Activated naive CD8-positive, alpha-beta T cell treated with anti-CD3 and anti-CD28 coated beads, Interleukin-2, amount 50 U/mL, for 24 hours (primary cell): ENCODE measurements at regions not wholly inside any gene's neighbourhood (a gene's known extent, or its start where the extent isn't known, plus 50 kb on each side); places are given as distances from the start of the nearest gene placed in this dataset.
A peak's percentile ranks its signal among the peaks of the same experiment; 100 is the strongest.

Experiments used
- ATAC-seq: fragments of 150-1000 bp; cut with Tn5 transposase; one replicate; pipeline ENCODE4 v1.10.0; 2021
- DNase-seq: peaks from one replicate; pipeline ENCODE4 v3.0.0; 2021
- H3K27ac Mint-ChIP-seq: one replicate; pipeline ENCODE4 v1.8.0; 2021; ENCODE audit warnings: mild to moderate bottlenecking, mixed read lengths
- H3K27me3 Mint-ChIP-seq: one replicate; pipeline ENCODE4 v1.8.0; 2021; ENCODE audit warnings: mixed read lengths
- H3K36me3 Mint-ChIP-seq: one replicate; pipeline ENCODE4 v1.8.0; 2021; ENCODE audit warnings: low read depth, mixed read lengths
- H3K4me1 Mint-ChIP-seq: one replicate; pipeline ENCODE4 v1.8.0; 2021; ENCODE audit warnings: mixed read lengths
- H3K4me3 Mint-ChIP-seq: one replicate; pipeline ENCODE4 v1.8.0; 2021; ENCODE audit warnings: mild to moderate bottlenecking, moderate library complexity, mixed read lengths
- H3K9me3 Mint-ChIP-seq: one replicate; pipeline ENCODE4 v1.8.0; 2021; ENCODE audit warnings: mixed read lengths

DNA sequence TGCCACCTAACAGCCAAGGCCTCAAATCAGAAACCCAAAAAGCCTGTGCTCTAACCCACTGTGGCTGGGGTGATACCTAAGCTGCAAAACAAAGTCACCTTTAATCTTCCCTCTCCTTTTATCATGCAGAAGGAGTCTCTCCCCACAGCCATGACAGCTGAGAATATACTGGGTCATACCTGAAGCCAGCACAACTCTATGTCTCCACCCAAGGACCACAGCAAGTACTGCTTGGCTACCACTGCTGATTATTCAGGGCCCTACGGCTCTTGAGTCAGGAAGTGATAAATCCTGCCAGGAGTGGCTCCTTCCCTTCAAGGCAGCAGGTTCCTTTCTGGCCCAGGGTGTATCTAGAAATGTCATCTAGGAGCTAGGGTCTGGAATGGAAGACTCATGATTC lies 151.5 kb upstream of the TOM1L1 start:
- Mint-ChIP-seq H3K4me1 (no peaks in the 10 kb centered on the region), H3K9me3 (peaks cover 21% of the 10 kb centered on the region), H3K27ac (no peak overlapping the region), H3K27me3 (peaks cover 2% of the 10 kb centered on the region), H3K4me3 (no peak overlapping the region), H3K36me3 (no peaks in the 10 kb centered on the region)
- ATAC-seq (no peak), DNase-seq (no peak)

DNA sequence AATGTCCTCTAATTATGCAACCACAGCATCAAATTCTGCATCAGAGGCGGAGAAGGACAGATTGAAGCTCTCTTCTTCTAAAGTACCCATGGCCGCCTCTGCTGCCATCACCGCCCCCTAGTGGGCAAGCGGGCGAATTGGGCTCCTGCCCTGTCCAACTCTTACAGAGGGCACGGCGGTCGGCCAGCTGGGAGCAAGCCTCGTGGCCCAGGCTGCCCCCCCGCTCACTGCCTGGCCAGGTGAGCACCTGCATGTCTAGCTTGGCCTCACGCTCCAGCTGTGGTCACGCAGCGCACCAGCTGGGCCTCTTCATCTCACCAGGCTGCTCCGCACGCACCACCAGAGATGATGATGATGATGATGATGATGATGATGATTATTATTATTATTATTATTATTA lies 146.1 kb upstream of the TOM1L1 start:
- H3K9me3 Mint-ChIP-seq, result no peaks in the 10 kb centered on the region
- H3K4me1 Mint-ChIP-seq, result no peaks in the 10 kb centered on the region
- H3K27ac Mint-ChIP-seq, result no peak overlapping the region
- peaks cover 2% of the 10 kb centered on the region for H3K27me3 Mint-ChIP-seq
- H3K36me3 Mint-ChIP-seq, result no peaks in the 10 kb centered on the region
- DNase-seq (peak; percentile 8), ATAC-seq (no peak)
- no peak overlapping the region for H3K4me3 Mint-ChIP-seq

DNA sequence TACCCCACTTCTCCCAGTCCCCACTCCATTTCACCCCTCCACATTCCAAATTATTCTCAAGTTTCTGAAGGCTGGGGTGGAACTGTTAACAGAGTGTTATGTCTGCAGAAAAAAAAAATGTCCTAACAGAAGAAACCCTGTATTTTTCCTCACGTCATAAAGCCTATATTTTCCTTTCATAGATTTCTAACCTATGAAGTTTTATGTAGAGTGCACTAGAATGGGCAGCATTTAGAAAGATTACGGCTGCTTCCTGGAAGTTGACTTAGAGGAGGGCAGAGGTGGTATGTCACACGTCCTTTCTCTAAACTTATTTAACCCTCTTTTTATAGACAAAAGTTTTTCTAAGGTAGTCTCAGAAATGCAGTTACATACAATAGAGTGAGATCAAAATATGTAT lies 139.8 kb upstream of the TOM1L1 start:
- Mint-ChIP-seq H3K36me3 (no peaks in the 10 kb centered on the region), H3K4me3 (no peak overlapping the region), H3K27ac (no peak overlapping the region), H3K4me1 (no peaks in the 10 kb centered on the region), H3K9me3 (peaks cover 11% of the 10 kb centered on the region), H3K27me3 (no peaks in the 10 kb centered on the region)
- no peak for DNase-seq
- no peak for ATAC-seq

DNA sequence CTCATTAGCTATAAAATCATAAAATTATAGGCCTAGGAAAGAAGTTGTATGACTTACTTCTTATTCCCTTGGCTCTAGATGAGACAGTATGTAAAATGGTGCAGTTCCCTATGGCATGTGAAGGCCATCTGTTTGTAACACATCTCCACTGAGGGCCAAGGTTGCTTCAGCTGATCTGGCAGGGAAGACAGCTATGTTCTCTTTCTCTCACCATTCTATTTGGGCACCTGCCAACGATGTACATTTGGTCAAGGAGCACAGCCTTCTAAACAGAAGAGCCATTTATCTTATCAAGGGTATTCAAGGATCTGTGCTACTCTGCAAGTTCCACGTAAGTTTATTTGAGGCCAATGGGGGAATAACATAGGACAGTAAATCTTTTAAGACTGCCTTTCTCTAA lies 129.8 kb upstream of the TOM1L1 start:
- Mint-ChIP-seq H3K9me3 (peaks cover 13% of the 10 kb centered on the region), H3K27me3 (no peaks in the 10 kb centered on the region), H3K4me1 (no peaks in the 10 kb centered on the region), H3K36me3 (no peaks in the 10 kb centered on the region), H3K4me3 (no peak overlapping the region), H3K27ac (no peak overlapping the region)
- DNase-seq (no peak), ATAC-seq (no peak)

DNA sequence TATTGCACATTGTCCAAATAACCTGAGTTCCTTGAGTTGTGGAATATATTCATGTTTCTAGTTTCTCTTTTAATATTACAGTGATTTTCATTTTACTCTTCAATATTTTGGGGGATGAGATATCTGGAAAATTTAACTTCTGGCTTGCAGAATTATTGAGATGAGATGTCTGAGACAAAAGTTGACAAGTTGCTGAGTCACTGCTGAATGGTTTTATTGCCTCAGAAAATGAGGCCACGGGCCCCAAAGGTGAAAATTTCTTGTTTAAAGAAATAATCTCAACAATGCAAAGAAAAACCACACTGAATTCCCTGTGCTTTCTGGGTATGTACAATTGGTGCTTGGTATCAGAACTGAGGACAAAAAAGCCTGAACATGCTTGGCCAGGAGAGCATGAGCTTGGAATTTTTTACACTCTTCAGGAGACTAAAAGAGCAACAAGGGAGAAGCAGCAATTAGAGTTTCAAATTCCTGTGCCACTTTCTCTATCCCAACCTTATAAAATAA lies 129.2 kb upstream of the TOM1L1 start:
- Mint-ChIP-seq H3K9me3 (peaks cover 13% of the 10 kb centered on the region), H3K27ac (no peak overlapping the region), H3K27me3 (no peaks in the 10 kb centered on the region), H3K4me3 (no peak overlapping the region), H3K4me1 (no peaks in the 10 kb centered on the region), H3K36me3 (no peaks in the 10 kb centered on the region)
- DNase-seq (no peak), ATAC-seq (no peak)

DNA sequence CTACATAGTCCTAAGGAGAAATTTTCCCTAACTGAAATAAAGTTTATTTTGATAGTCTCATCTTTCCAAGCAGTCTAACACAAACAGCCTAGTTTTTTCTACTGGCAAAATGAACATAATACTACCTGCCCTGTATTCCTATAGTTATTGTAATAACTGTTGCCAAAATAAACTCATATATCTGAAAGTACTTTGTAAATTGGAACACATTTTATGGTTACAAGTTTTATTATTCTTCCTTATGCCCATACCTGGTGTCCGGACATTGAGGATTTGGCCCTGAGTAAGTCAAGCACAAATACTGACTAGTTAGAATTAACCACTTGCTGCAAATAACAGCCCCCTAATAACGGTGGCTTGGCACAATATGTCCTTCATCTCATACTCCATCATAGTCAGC lies 120.4 kb upstream of the TOM1L1 start:
- Mint-ChIP-seq H3K36me3 (no peaks in the 10 kb centered on the region), H3K27me3 (peaks cover 3% of the 10 kb centered on the region), H3K27ac (no peak overlapping the region), H3K4me3 (no peak overlapping the region), H3K4me1 (no peaks in the 10 kb centered on the region), H3K9me3 (peaks cover 8% of the 10 kb centered on the region)
- DNase-seq (no peak), ATAC-seq (no peak)

DNA sequence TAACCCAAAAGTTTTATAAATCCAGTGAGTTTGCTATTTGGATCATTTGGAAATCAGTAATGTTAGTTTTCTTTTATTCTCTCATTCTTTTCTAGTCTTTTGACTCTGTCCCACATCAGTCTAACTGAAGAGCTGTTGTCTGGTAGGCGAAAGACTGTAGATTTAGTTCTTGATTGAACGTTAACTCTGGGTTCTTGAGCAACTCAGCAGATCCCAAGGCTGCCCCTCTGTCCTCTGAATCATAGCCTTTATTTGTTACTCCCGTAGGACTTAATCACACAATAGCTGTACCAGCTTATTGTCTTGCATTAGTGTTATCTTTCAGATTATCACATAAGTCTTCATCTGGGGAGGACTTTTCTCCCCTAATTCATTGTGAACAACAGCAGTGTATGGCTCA lies 119.3 kb upstream of the TOM1L1 start:
- peaks cover 3% of the 10 kb centered on the region for H3K27me3 Mint-ChIP-seq
- peaks cover 8% of the 10 kb centered on the region for H3K9me3 Mint-ChIP-seq
- H3K4me3 Mint-ChIP-seq, result no peak overlapping the region
- no peak overlapping the region for H3K27ac Mint-ChIP-seq
- H3K36me3 Mint-ChIP-seq, result no peaks in the 10 kb centered on the region
- no peaks in the 10 kb centered on the region for H3K4me1 Mint-ChIP-seq
- ATAC-seq (no peak), DNase-seq (no peak)

DNA sequence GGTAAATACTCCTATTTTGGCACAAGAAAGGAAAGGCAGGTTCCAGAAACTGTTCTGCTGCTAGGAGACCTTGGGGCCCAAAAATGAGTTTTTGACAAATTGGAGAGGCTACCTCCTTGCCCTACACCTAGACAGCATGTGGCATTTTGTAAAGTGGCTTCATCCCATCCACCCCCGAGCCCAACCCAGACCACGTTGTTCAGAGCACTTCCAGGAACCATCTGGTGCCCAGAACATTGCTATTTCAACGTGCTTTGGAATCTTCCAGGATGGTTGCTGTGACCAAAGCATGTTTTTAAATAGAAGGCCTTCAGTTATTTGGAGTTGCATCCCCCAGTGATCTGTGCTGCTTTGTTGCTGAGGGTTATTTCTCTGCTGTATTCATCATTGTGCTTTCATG lies 116.3 kb upstream of the TOM1L1 start:
- Mint-ChIP-seq H3K4me1 (no peaks in the 10 kb centered on the region), H3K4me3 (no peak overlapping the region), H3K27ac (no peak overlapping the region), H3K27me3 (peaks cover 2% of the 10 kb centered on the region), H3K36me3 (no peaks in the 10 kb centered on the region), H3K9me3 (peaks cover 1% of the 10 kb centered on the region)
- no peak for ATAC-seq
- no peak for DNase-seq

DNA sequence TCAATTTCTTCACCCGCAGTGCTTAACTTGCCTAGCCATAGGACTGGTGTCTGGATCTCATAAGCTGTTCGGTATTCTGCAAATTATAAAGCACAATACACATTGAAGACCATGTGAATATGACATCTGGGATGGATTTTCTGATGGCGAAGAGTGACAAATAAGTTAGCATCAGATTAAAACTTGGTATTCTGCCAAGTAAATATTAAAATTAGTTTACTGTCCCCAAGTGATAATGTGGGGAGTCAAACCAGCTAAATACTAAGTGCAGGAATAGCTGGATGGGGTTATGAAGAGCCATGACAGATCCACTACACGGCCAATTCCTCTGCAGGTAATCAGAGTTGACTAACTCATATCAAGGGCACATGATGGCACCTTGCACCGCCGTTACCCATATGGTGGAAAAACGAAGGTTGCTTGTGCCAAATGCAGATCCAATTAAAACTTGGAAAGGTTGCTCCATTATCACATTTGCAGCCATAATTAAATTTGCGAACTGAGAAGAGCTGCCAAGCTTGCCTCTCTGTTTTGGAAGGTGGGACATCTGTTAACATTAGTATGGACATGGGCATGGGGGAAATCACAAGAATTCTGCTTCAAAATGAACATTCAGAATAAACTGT lies 114.9 kb upstream of the TOM1L1 start:
- Mint-ChIP-seq H3K9me3 (no peaks in the 10 kb centered on the region), H3K4me3 (no peak overlapping the region), H3K4me1 (no peaks in the 10 kb centered on the region), H3K27ac (no peak overlapping the region), H3K36me3 (no peaks in the 10 kb centered on the region), H3K27me3 (peaks cover 2% of the 10 kb centered on the region)
- DNase-seq (no peak), ATAC-seq (no peak)

DNA sequence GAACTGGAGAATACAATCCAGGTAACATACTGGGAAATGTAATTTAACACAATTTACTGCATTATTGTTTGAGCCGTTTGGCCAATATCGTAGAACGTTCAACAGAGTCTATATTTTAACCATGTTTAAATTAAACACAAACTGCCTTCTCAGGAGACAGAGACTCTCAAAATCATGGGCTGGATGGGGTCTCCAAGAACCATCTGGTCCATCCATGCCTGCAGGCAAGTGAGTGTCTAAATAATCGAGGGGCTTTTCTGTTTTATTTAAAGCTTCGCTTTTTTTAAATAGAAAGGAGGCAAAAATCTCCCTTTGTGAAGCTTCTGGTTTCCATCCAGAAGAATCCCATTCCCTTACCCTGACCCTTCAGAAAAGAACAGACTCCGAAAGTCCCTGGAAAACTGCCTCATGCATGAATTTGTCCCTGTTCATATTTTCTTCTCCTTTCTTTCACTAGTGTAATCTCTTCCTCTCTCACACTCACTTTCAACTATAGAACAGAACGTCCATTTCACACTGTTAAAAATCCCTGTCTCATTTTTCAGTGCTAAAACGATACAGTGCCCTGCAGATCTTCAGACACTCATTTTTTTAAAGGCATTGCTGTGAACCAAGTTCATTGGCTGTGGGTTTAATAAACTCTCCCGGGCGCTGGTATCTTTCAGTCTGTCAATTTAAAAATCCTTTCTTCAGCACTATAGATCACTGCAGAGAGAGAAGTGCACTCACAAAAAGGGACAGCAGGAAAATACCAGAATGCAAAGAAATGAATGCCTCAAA lies 111.4 kb upstream of the TOM1L1 start:
- Mint-ChIP-seq H3K27ac (no peak overlapping the region), H3K4me3 (no peak overlapping the region), H3K36me3 (no peaks in the 10 kb centered on the region), H3K27me3 (no peaks in the 10 kb centered on the region), H3K9me3 (no peaks in the 10 kb centered on the region), H3K4me1 (no peaks in the 10 kb centered on the region)
- DNase-seq (no peak), ATAC-seq (no peak)

DNA sequence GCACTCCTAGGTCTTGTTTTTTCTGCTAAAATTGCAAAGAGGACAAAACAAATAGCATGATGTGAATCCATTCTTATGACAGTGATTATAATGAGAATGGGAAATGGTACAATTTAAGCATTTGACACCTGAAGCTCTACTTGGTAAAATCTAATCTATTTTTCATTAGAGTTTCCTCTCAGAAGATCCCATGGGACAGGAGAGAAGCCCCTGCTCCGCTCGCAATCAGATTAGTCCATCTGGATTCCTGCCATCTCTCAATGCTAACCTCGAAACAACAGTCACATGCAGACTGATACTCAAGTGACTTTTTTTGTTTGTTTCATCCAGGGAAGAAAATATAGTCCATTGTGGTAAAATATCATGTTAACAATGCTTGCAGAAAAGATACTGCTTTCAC lies 107.4 kb upstream of the TOM1L1 start:
- Mint-ChIP-seq H3K4me3 (no peak overlapping the region), H3K27ac (no peak overlapping the region), H3K4me1 (no peaks in the 10 kb centered on the region), H3K9me3 (no peaks in the 10 kb centered on the region), H3K27me3 (no peaks in the 10 kb centered on the region), H3K36me3 (no peaks in the 10 kb centered on the region)
- DNase-seq (no peak), ATAC-seq (no peak)

DNA sequence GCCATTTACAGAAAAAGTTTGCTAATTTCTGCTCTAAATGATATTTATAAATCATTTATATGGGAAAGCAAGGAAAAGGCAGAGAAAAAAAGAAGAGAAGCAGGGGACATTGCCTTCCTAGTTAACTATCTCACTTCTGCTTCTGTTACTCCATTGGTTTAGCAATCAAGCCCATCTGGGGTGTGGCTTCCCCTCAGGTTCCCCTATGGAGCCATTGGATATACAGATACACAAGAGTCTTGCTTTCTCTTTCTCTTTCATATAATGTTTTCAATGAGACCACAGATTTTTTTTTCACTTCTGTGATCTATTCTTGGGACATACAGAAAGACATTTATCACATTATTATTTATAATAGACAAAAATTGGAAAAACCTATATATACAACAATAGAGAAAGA lies 105.6 kb upstream of the TOM1L1 start:
- Mint-ChIP-seq H3K4me3 (no peak overlapping the region), H3K4me1 (no peaks in the 10 kb centered on the region), H3K27ac (no peak overlapping the region), H3K27me3 (no peaks in the 10 kb centered on the region), H3K9me3 (no peaks in the 10 kb centered on the region), H3K36me3 (no peaks in the 10 kb centered on the region)
- ATAC-seq (no peak), DNase-seq (no peak)

DNA sequence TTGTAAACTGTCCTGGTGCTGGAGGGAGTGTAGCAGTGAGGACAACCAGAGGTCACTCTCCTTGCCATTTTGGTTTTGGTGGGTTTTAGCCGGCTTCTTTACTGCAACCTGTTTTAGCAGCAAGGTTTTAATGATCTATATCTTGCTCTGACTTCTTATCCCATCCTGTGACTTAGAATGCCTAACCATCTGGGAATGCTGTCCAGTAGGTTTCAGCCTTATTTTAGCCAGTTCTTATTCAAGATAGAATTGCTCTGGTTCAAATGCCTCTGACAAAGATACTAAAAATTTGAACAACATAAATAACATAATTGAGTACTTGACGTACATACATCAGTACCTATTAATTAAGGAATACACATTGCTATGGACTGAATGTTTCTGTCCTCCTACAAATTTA lies 93.3 kb upstream of the TOM1L1 start:
- no peaks in the 10 kb centered on the region for H3K36me3 Mint-ChIP-seq
- H3K27ac Mint-ChIP-seq, result no peak overlapping the region
- no peak overlapping the region for H3K4me3 Mint-ChIP-seq
- no peaks in the 10 kb centered on the region for H3K9me3 Mint-ChIP-seq
- ATAC-seq (no peak), DNase-seq (no peak)
- H3K27me3 Mint-ChIP-seq, result peaks cover 3% of the 10 kb centered on the region
- H3K4me1 Mint-ChIP-seq, result no peaks in the 10 kb centered on the region

DNA sequence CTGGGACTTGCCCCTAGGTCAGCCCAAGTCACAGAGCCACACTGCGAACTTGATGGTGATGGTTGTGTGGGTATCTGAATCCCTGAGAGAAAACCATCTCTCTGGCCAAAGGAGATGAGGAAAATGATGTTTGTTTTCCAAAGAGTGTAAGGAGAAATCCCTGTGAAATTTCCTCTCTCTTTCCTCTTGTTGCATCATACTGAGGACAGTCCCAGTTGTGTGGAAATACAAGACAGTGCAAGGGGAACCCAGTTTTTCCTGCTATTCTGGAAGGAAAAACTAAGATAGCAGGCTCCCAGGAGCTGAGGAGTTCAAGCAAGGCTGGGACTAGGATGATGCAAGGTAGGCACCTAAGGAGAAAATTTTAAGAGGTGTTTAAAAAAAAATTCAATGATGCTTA lies 86.8 kb upstream of the TOM1L1 start:
- Mint-ChIP-seq H3K27me3 (peaks cover 3% of the 10 kb centered on the region), H3K4me1 (no peaks in the 10 kb centered on the region), H3K36me3 (no peaks in the 10 kb centered on the region), H3K4me3 (no peak overlapping the region), H3K9me3 (no peaks in the 10 kb centered on the region), H3K27ac (no peak overlapping the region)
- ATAC-seq, result no peak
- no peak for DNase-seq

DNA sequence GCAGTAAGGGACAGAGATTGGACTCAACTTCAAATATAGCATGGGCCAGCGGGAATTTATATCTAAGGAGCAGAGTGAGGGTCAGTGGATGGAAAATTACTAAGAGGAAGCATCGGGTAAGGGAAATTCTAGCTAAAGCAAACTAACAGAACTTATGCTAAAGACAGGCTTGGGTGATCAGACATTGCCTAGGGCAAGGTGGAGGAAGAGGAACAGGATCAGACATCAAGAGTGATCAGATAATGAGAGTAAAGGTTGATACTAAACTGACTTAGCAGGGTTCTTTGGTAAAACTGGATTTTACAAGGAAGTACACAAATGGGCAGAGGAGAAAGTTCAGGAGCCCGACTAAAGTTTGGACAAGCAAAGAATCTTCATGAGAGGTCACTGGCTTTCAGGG lies 86.3 kb upstream of the TOM1L1 start:
- Mint-ChIP-seq H3K4me3 (no peak overlapping the region), H3K27ac (no peak overlapping the region), H3K36me3 (no peaks in the 10 kb centered on the region), H3K27me3 (peaks cover 1% of the 10 kb centered on the region), H3K4me1 (no peaks in the 10 kb centered on the region), H3K9me3 (no peaks in the 10 kb centered on the region)
- ATAC-seq (no peak), DNase-seq (no peak)
